Stimulated activated CD4-positive, alpha-beta T cell treated with anti-CD3 and anti-CD28 coated beads, Interleukin-12 subunit alpha, Interleukin-12 subunit beta, amount 100 ng/mL, for 48 hours (primary cell): ENCODE measurements at regions not wholly inside any gene's neighbourhood (a gene's known extent, or its start where the extent isn't known, plus 50 kb on each side); places are given as distances from the start of the nearest gene placed in this dataset.
"Not testable (repeated sequence)": the region's sequence is repeated elsewhere in the genome, so short reads cannot be mapped to it uniquely, and the experiment has no call there.

ENCODE experiments used
- DNase-seq, 3 donors: peaks; one replicate each; pipeline ENCODE4 v3.0.0-alpha.2; 2020; ENCODE audit warnings: low read depth in 2 of 3, low spot score in 1 of 3

GRCh38 chr11:71332447-71332846, 80.1 kb upstream of the SHANK2 start:
- no peak for DNase-seq

DNA sequence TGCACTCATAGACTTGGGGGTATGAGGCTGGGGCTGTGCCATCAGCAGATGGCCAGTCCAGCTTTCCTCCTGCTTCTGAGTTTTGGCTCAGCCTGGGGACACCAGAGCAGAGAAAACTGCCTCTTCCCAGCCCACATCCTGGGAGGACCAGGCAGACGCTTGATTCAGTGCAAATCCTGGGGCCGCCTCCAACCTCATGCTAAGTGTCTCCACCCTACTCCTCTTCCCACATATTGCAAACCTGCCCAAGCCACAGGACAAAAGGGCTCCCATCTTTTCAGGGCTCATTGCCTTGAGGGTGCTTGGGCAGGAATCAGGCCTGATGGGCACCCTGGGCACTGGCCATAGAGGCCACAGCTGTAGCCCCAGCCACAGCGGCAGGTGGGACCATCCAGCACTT, 79.7 kb upstream of the SHANK2 start:
- no peak for DNase-seq

DNA sequence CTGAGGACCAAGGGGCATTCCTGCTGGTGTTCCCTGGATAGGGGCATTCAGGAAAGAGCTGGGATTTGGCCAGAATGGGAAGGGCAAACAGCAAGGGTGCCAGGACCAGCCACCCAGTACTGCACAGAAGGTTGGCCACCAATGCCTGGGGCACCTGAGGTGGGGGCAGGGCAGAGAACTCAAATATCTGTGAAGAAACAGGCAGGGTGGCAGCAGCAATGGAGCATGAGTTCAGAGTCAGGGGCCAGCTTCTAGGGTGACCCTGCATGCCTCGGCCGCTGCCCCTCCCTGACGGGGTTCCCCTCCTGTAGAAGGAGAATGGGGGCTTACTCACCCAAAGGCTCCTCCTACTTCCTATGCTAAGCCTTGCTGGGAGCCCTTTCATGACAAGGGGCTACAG, 79.3 kb upstream of the SHANK2 start:
- DNase-seq, result no peak

GRCh38 chr11:71330996-71331395, 78.6 kb upstream of the SHANK2 start:
- DNase-seq, result no peak

GRCh38 chr11:71330349-71330748, 78.0 kb upstream of the SHANK2 start:
- DNase-seq, result no peak

DNA sequence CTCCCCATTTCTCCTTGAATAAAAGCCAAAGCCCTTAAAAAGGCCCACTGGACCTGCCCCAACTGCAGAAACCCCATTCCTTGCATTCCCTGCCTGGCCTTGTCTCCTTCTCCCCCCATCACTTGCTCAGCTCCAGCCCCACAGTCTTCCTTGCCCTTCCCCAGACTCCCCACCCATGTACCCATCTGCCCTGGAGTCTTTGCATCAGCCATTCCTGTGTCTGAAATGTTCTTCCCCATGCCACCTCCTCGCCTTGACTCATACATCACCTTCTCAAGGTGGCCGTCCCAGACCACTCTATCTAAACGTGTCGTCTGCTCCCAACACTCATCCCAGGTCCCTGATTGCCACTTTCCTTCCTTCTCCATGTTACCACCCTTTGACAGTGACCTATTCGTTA, 77.4 kb upstream of the SHANK2 start:
- no peak for DNase-seq

- DNase-seq, result no peak
Measured at GRCh38 chr11:71329165-71329510, 76.8 kb upstream of the SHANK2 start.

GRCh38 chr11:71327156-71328085, 75.0 kb upstream of the SHANK2 start:
- no peak for DNase-seq

DNA sequence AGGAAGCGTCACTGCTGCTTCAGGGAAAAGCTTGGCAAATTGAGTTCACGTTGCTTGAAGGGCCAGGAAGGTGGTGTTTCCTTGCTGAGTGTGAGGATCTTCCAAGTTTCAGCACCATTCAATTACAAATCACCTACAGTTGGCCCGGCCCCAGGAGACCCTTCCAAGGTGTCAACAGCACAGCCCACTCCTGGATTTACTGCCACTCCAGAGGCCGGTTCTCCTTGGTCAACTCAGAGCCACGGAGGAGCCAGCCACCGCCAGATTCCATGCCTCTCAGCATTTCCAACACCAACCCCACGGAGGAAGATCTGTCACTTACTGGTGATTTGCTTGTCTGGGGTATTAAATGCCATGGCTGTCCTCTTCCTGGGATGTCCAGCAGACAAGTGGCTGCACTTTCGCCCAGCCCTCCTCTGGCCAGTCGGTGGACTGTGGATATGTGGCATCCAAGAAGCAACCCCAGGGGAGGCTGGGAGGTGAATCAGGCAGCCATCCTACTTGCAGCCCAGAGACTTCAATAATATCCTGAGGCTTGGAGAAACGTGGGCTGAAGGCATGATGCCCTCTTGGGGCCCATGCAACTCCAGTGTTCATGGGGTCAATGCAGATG, 74.1 kb upstream of the SHANK2 start:
- DNase-seq, result no peak

- DNase-seq, result no peak
Measured at GRCh38 chr11:71325418-71326327, 73.3 kb upstream of the SHANK2 start.

DNA sequence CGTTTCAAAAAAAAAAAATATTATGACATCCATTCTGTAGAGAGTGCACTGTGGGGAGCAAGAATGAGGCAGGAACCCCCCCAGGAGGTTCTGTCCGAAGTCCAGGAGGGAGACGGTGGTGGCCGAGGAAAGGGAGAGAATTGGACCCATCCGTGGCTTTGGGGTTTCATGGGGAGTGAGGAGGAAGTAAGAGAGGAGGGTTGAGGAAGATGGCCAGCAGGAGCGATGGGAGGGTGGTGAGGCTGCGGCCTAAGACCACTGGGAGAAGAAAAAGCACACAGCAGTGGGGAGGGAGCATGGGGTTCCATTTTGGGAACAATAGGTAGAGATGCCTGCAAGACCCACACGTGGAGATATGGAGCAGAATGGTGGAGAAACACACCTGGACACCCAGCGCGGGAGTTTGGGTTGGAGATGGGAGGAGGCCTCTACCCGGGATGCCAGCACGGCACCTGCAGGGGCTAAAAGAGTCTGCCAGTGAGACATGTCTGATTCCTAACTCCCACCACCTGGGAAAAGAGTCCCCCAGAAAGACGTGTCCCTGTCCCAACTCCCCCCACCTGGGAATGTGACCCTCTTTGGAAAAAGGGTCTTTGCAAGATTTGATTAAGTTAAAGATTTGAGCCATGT, 72.5 kb upstream of the SHANK2 start:
- DNase-seq, result no peak

- no peak for DNase-seq
Measured at GRCh38 chr11:71323876-71324526, 71.6 kb upstream of the SHANK2 start.

- no peak for DNase-seq
Measured at GRCh38 chr11:71322861-71323582, 70.6 kb upstream of the SHANK2 start.

GRCh38 chr11:71322192-71322735, 69.9 kb upstream of the SHANK2 start:
- DNase-seq, result no peak

DNA sequence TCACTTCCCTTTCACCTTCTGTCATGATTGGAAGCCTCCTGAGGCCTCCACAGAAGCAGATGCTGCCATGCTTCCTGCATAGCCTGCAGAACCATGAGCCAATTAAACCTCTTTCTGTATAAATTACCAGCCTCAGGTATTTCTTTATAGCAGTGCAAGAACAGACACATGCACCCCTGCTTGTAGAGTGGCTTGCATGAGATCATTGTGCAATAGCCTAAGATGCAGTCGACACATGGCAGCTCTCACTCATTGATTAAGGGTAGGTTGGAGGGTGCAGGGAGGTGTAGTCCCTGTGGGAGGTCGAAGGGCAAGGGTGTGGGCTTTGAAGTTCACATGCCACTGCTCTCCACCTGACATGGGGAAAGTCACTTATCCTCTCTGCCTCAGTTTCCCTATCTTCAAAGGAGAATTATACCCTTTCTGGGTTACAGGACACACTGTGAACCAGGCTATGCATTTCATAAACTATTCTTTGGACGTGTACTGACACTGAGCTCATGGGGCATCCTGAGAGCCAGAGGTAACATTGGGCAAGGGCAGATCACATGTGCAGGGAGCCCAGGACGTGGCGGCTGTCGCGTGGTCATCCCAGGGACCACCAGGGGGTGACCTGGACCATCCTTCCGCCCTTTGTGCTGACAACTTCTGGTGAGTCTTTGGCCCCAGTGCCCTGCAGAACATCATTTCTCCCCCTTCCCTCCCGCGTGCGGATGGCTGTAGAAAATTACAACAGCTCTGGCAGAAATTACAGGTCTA, 69.2 kb upstream of the SHANK2 start:
- DNase-seq, result no peak

DNA sequence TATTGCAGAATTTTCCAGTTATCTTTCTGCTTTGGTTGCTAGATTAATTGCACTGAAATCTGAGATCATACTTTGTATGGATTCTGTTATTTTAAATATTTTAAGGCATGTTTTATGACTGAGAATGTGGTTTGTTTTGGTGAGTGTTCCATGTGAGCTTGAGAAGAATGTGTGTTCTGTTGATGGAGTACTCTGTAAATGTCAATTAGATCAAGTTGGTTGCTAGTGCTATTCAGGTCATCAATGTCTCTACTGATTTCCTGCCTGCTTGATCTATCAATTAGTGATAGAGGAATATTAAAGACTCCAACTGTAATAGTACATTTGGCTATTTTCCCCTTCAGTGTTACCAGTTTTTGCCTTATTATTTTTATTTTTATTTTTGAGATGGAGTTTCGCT, 64.3 kb upstream of the SHANK2 start:
- DNase-seq, result no peak

DNA sequence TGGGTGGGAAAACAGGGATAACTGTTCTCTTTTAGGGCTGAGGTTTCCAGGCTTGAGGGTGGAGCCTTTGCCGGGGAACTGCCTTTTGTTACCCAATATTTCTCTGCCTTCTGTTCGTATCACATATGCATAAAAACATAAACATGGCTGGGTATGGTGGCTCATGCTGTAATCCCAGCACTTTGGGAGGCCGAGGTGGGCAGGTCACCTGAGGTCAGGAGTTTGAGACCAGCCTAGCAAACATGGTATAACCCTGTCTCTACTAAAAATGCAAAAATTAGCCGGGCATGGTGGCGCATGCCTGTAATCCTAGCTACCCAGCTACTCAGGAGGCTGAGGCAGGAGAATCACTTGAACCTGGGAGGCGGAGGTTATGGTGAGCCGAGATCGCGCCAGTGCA, 60.2 kb upstream of the SHANK2 start:
- not testable (repeated sequence) for DNase-seq

GRCh38 chr11:71311928-71312510, 59.6 kb upstream of the SHANK2 start:
- no peak for DNase-seq
